ENCODE measurements at regions not wholly inside any gene's neighbourhood (a gene's known extent, or its start where the extent isn't known, plus 50 kb on each side); places are given as distances from the start of the nearest gene placed in this dataset.

DNA sequence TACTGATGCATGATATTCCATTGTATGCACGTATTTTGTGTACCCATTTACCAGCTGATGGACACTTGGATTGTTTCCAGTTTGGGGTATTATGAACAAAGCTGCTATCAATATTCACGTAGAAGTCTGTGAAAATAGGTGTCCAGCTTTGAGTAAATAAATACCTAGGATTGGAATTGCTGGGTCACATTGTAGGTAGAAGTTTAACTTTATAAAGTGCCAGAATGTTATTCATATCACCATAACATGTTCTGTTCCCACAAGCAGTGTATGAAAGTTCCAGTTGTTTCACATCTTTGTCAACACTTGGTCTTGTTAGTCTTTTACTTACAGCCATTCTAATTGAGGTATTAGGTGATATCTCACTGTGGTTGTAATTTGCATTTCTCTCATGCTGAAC, 108.0 kb upstream of the METAP2 start:
- TF ChIP-seq, protein P1, sequence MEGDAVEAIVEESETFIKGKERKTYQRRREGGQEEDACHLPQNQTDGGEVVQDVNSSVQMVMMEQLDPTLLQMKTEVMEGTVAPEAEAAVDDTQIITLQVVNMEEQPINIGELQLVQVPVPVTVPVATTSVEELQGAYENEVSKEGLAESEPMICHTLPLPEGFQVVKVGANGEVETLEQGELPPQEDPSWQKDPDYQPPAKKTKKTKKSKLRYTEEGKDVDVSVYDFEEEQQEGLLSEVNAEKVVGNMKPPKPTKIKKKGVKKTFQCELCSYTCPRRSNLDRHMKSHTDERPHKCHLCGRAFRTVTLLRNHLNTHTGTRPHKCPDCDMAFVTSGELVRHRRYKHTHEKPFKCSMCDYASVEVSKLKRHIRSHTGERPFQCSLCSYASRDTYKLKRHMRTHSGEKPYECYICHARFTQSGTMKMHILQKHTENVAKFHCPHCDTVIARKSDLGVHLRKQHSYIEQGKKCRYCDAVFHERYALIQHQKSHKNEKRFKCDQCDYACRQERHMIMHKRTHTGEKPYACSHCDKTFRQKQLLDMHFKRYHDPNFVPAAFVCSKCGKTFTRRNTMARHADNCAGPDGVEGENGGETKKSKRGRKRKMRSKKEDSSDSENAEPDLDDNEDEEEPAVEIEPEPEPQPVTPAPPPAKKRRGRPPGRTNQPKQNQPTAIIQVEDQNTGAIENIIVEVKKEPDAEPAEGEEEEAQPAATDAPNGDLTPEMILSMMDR (IDR thresholded peaks at IDR 0.05) = no peak
- no peak for TF ChIP-seq POLR2A (IDR thresholded peaks at IDR 0.05)
